Right ventricle myocardium superior (tissue), 1 donor: ENCODE measurements at regions not wholly inside any gene's neighbourhood (a gene's known extent, or its start where the extent isn't known, plus 50 kb on each side); places are given as distances from the start of the nearest gene placed in this dataset.
"Not testable (repeated sequence)": the region's sequence is repeated elsewhere in the genome, so short reads cannot be mapped to it uniquely, and the experiment has no call there.

ENCODE experiments used
- ATAC-seq: fragments of 200-7000 bp; cut with Tn5 transposase; one replicate; pipeline ENCODE4 v1.9.1; 2020; ENCODE audit warnings: mild to moderate bottlenecking; ENCODE audit not compliant: poor library complexity
- DNase-seq: peaks from one replicate; pipeline ENCODE4 v3.0.0-alpha.2; 2020
- intact Hi-C: fragments of 100-400 bp; cut with DNase I; formaldehyde crosslinking; loops from one replicate; pipeline ENCODE4 v1.11.2; 2022
- donor health status: DM: no; HTN: yes; CAD: no; lungs with severe emphysema.

DNA sequence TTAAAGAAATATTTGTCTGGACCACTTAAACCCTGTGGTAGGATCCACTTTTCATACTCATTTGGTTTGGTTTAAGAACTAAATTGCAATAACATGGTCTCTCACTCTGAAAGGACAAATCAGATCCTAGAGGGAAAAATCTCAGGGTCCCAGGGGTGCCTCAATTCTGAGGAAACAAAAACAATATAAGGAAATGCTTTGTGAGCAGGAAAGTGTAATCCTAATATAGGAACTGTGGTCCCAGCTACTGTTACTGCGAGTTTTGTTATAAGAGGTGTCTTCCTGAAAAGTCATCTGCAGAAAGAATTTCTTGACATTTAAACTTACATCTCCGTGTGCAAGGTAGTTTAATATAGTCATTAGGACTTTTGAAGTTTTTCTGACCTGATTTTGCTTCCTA is 420.1 kb upstream of the LCORL start:
- ATAC-seq, result no peak

GRCh38 chr4:18441203-18441590 is 419.6 kb upstream of the LCORL start:
- DNase-seq (no peak), ATAC-seq (no peak)
- intact Hi-C loops, result no loop called here

More for the DNA sequence above, 420.1 kb upstream of the LCORL start:
- DNase-seq, result no peak
- intact Hi-C loops, result no loop called here

DNA sequence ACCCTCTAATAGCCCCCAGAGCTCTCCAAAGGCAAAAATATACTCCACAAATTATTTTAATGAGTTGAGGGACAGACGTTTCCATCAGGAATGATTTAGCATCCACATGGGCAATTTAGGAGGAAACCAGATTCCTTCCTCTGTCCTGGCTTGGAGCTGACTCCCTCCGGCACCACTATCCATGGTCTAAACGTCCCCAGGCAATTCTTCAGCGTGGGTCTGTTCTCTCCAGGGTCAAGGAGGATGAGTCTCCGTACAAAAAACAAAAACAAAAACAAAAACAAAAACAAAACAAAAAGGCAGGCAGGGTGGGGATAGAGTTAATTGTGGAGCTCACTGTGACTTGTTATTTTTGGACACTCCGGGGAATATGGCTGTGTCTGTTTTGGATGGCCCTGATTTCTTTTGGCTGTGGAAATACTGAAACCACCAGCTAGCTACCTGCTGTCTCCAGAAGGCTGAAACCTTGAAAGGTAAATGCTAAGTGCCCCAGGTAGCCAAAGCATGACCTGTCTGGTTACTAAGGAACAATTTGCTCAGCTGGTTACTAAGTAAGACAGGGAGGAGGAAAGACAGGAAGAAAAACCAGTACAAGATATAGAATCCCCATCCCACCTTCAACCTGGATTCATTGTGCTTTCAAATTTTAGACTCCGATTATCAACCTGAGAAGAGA is 419.1 kb upstream of the LCORL start:
- DNase-seq (no peak), ATAC-seq (no peak)
- intact Hi-C loops, result no loop called here

DNA sequence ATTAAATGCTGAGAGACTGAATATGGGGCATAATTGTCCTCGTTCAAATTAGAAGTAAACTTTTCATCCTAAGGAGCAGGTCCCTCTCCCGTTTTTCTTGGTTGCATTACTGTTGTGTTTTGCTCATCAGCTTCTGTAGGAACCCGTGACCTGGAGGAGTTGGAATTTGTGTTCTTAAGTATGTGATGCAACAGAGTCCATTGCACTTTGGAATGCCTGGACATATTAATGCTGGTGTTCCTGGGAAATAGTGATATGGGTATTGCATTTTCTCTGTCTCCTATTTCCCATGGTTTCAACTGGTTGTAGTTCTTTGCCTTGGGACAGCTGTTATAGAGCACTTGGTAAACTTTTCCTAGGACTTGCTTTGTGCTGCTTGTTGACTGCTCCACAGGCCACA is 417.8 kb upstream of the LCORL start:
- intact Hi-C loops, result no loop called here
- DNase-seq, result no peak

GRCh38 chr4:18435781-18436180 is 414.2 kb upstream of the LCORL start:
- intact Hi-C loops, result no loop called here
- DNase-seq, result no peak
- no peak for ATAC-seq

More for the DNA sequence above, 417.8 kb upstream of the LCORL start:
- no peak for ATAC-seq

GRCh38 chr4:18422685-18423084 is 401.1 kb upstream of the LCORL start:
- no peak for DNase-seq
- no peak for ATAC-seq
- intact Hi-C loops, result no loop called here

DNA sequence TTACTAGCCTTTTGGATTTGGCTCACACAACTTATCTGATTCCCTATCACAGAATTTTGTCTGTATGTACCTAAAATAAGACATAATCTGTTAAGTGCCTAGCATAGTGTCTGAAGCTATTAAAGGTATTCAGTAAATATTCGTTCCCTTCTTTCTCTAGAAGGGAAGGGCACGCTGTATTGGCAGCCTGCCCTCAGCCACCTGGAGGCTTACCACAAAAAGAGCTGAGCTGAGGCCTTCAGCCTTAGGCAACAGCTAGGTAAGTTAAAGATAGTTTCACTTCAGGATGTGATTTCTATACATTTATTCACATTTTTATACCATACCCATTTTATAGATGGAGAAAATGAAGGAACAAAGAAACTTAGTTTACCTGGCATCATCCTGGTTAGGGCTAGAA is 400.0 kb upstream of the LCORL start:
- no peak for DNase-seq
- no peak for ATAC-seq
- intact Hi-C loops, result no loop called here

GRCh38 chr4:18419780-18420179 is 398.2 kb upstream of the LCORL start:
- intact Hi-C loops, result no loop called here
- ATAC-seq, result no peak
- DNase-seq, result no peak

GRCh38 chr4:18418195-18418898 is 396.8 kb upstream of the LCORL start:
- ATAC-seq, intact Hi-C loops, DNase-seq: not testable (repeated sequence)

DNA sequence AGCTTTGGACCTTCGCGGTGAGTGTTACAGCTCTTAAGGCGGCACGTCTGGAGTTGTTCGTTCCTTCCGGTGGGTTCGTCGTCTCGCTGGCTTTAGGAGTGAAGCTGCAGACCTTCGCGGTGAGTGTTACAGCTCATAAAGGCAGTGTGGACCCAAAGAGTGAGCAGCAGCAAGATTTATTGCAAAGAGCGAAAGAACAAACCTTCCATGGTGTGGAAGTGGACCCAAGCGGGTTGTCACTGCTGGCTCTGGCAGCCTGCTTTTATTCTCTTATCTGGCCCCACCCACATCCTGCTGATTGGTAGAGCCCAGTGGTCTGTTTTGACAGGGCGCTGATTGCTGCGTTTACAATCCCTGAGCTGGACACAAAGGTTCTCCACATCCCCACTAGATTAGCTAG is 396.1 kb upstream of the LCORL start:
- DNase-seq, intact Hi-C loops, ATAC-seq: not testable (repeated sequence)

DNA sequence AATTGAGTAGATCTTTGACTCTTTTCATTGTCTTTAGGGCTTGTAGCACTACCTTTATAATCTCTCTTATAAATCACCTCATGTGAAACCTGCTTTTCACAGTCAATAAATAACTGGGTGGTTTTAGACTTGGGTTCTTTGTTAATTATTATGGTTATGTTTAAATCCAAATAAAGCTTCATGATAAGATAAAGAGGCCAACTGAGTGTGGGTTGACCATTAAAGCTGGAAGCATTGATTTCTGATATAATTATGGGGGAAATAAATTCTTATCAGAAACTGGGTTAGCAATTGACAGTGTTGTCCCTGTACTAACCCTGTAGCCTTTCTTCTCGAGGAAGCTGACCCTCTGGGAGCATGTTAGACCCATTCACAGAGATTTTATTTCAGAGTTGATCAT is 384.7 kb upstream of the LCORL start:
- intact Hi-C loops, result no loop called here
- ATAC-seq (no peak), DNase-seq (no peak)

GRCh38 chr4:18405054-18405453 is 383.5 kb upstream of the LCORL start:
- DNase-seq, result no peak
- intact Hi-C loops, result no loop called here
- no peak for ATAC-seq

- no peak for DNase-seq
- no peak for ATAC-seq
- intact Hi-C loops, result no loop called here
These were observed 383.1 kb upstream of the LCORL start for GRCh38 chr4:18404642-18405041.

DNA sequence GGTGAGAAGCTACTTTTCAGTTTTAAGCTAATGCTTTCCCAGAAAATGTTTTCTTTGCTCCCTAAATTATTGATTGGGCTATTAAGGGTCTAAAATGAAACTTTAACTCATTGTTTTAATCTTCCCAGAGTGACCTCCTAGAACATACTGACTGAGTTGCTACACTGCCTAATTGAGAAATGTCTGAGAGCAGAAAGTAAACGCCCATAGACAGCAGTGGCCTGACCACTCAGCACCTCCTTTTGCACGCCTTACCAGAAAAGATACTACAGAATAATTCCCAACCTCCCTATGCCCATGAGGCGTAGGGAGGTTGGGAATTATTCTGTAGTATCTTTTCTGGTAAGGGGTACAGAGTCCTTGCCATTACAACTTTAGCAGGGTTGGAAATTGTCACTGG is 381.8 kb upstream of the LCORL start:
- ATAC-seq (no peak), DNase-seq (no peak)
- intact Hi-C loops, result no loop called here

DNA sequence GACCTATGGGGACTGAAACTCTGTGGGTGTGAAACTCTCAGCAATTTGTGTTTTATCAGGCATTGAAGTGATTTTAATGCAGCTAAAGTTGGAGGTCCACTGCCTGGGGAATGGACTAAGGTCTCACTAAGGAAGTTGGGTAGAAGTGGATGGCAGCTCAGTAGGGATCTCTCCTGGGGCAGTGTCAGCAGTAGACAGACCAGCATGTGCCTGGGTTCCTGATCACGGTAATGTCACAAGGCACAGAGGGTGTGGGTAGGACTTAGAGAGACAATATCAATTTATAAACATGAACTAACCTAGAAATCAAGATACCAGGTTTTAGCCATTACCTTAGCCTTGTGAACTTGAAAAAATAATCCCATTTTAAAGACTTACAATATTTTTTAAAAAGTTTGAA is 380.3 kb upstream of the LCORL start:
- DNase-seq, result no peak
- no peak for ATAC-seq
- intact Hi-C loops, result no loop called here

DNA sequence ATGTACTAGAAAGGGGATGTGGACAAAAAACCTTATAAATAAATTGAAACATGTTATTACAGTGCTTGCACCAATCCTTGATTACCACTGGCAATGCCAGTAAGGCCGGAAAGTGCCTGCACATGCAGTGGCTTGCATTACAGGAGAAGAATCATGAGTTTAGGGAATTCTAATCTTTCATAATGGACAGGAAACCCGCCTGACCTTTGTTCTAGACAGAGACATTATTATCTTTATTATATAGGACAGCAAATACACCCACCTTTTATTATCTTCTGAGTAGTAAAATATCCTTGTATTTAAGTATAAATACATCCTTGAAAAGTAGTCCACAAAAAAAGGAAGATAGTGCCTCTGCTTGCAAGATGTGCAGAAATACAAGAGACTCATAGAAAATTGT is 379.9 kb upstream of the LCORL start:
- intact Hi-C loops, result no loop called here
- ATAC-seq, result no peak
- no peak for DNase-seq

DNA sequence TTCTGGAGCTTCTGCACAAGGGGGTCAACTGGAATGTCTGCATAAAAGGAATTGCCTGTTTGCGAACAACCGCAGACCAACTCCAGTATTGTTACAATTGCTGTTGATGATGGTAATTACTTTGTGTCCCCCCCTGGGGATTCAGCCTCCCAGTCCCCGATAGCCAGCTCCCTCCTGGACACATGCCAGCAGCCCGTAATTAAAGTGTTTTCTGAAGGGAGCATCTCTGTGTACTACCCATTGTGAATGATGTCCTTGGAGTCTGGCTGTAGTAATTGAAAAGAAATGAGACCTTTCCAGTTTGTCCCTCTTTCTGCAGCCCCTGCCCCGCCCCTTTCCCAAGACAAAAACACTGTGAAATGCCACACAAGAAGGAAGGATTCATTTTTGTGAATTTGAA is 377.1 kb upstream of the LCORL start:
- ATAC-seq (no peak), DNase-seq (no peak)
- intact Hi-C loops, result no loop called here

DNA sequence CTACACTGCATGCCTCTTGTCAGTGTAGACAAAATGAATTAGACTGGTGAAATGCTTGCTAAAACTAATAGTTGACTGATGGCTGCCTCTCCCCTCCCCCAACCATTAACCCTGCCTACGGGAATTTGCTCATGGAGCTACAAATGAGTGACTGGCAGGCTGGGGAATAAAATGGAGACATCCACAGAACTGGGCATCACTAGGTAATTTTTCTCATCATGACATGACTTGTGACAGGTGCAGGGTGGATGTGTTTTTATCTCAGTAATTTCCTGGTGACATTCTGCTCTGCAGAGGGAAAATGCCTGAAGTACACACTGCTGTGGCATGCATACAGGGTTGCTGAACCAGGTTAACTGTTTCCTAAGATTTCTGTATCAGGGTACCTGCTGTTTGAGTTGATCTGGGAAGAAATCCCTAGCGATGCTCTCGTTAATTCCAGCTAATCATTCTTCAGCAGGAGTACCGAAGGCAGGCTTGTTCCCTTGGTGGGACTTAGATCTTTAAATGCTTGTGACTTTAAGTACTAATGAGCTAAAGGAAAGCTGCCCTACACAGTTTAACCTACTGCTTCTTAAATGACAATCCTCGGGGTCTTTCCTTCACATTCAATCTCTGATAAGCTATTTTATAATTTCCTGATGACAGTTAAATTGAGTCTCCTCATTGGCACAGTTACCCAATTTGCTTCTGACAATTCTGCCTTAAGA is 376.3 kb upstream of the LCORL start:
- DNase-seq (no peak), ATAC-seq (no peak)
- intact Hi-C loops, result no loop called here

DNA sequence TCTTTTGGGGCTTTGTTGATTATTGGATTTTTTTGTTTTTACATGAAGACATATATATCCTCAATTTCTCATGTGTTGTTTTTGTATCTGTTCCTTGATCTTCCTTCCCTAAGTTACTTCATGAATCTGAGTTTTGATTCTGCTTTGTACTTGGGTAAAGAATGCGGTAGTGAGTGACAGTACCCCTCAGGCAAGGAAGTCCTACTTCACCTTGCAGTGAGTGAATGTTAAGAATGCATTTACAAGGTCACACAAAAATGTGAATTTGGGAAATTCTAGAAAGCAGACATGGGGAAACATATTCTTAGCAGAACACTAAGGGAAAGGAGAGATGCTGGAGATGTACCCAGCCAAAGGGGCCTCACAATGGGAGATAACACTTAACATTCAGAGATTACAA is 373.1 kb upstream of the LCORL start:
- DNase-seq, result no peak
- ATAC-seq, result no peak
- intact Hi-C loops, result no loop called here

DNA sequence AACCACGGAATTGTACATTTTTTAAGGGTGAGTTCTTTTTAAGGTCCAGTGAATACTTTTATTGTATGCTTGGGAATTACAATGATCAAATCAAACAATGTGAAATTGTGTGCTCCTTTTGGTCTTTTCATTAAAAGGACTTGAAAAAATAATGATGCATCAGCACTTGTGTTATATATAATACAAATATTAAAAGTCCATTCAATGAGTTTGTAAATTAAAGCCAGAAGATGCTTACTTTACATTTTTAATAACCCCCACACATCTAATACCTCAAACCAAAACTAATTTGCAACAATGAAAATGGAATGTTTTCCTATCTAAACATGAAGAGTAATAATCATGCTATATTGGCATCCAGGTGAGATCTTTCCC is 369.8 kb upstream of the LCORL start:
- no peak for DNase-seq
- intact Hi-C loops, result no loop called here
- no peak for ATAC-seq
